HEK293T (cell line): ENCODE measurements at regions not wholly inside any gene's neighbourhood (a gene's known extent, or its start where the extent isn't known, plus 50 kb on each side); places are given as distances from the start of the nearest gene placed in this dataset.
"Not testable (repeated sequence)": the region's sequence is repeated elsewhere in the genome, so short reads cannot be mapped to it uniquely, and the experiment has no call there.

Experiments
- CTCF ChIA-PET: fragments of 350-600 bp; formaldehyde crosslinking; extraction: SDS; loops from one replicate; lab custom pipeline; 2021; ENCODE audit warnings: antibody characterized with exemption, inconsistent platforms; lab: Yijun Ruan, JAX
- POLR2A ChIA-PET: fragments of 350-600 bp; formaldehyde crosslinking; extraction: SDS; loops from one replicate; lab custom pipeline; 2020; ENCODE audit warnings: antibody characterized with exemption, inconsistent platforms; lab: Yijun Ruan, JAX
- DNase-seq: peaks from one replicate; pipeline ENCODE4 v3.0.0; 2012; ENCODE audit warnings: mixed read lengths; ENCODE audit errors: extremely low spot score
- ARNT ChIP-seq: fragments of 450-650 bp; IDR thresholded peaks from 2 replicates; pipeline ENCODE4 v1.6.1; 2017; ENCODE audit warnings: mild to moderate bottlenecking
- BHLHE40 ChIP-seq: fragments of 450-650 bp; IDR thresholded peaks from 2 replicates; pipeline ENCODE4 v1.6.1; 2016; ENCODE audit warnings: mild to moderate bottlenecking, moderate library complexity, borderline replicate concordance
- CTBP1 ChIP-seq: fragments of 450-650 bp; IDR thresholded peaks from 2 replicates; pipeline ENCODE4 v1.6.1; 2016; ENCODE audit warnings: borderline replicate concordance
- ELF4 ChIP-seq: fragments of 450-650 bp; IDR thresholded peaks from 2 replicates; pipeline ENCODE4 v1.6.1; 2017; ENCODE audit warnings: antibody characterized with exemption
- FOXA1 ChIP-seq: fragments of 450-650 bp; IDR thresholded peaks from 2 replicates; pipeline ENCODE4 v1.6.1; 2016; ENCODE audit warnings: mild to moderate bottlenecking
- FOXK2 ChIP-seq: fragments of 450-650 bp; IDR thresholded peaks from 2 replicates; pipeline ENCODE4 v1.6.1; 2016; ENCODE audit warnings: mild to moderate bottlenecking
- FOXM1 ChIP-seq: fragments of 450-650 bp; IDR thresholded peaks from 2 replicates; pipeline ENCODE4 v1.6.1; 2017; ENCODE audit warnings: mild to moderate bottlenecking, borderline replicate concordance
- HDGF ChIP-seq: fragments of 450-650 bp; IDR thresholded peaks from 2 replicates; pipeline ENCODE4 v1.6.1; 2017; ENCODE audit warnings: antibody characterized with exemption, borderline replicate concordance
- L3MBTL2 ChIP-seq: fragments of 450-650 bp; conservative IDR thresholded peaks from 2 replicates; pipeline ENCODE4 v1.6.1; 2016; ENCODE audit warnings: mild to moderate bottlenecking
- LEF1 ChIP-seq: fragments of 450-650 bp; IDR thresholded peaks from 2 replicates; pipeline ENCODE4 v1.6.1; 2017; ENCODE audit warnings: mild to moderate bottlenecking, borderline replicate concordance
- NFRKB ChIP-seq: fragments of 450-650 bp; IDR thresholded peaks from 2 replicates; pipeline ENCODE4 v1.6.1; 2016; ENCODE audit warnings: mild to moderate bottlenecking, moderate library complexity
- SP1 ChIP-seq: fragments of 450-650 bp; IDR thresholded peaks from 2 replicates; pipeline ENCODE4 v1.6.1; 2017
- SUZ12 ChIP-seq: fragments of 450-650 bp; IDR thresholded peaks from 2 replicates; pipeline ENCODE4 v1.6.1; 2016; ENCODE audit warnings: mild to moderate bottlenecking
- TARDBP ChIP-seq: fragments of 450-650 bp; IDR thresholded peaks from 2 replicates; pipeline ENCODE4 v1.6.1; 2016
- ZNF384 ChIP-seq: fragments of 450-650 bp; IDR thresholded peaks from 2 replicates; pipeline ENCODE4 v1.6.1; 2016
- TF ChIP-seq, protein P1 (sequence below): fragments of 450-650 bp; IDR thresholded peaks from 2 replicates; pipeline ENCODE4 v1.6.1; 2016

- no peak for DNase-seq
- ChIA-PET CTCF (no interaction called here), POLR2A (no interaction called here)
- no peak for TF ChIP-seq ZNF384
- no peak for TF ChIP-seq HDGF
- TF ChIP-seq LEF1, result no peak
- TF ChIP-seq NFRKB, result no peak
- TF ChIP-seq FOXM1, result no peak
- no peak for TF ChIP-seq CTBP1
- TF ChIP-seq, protein P1, sequence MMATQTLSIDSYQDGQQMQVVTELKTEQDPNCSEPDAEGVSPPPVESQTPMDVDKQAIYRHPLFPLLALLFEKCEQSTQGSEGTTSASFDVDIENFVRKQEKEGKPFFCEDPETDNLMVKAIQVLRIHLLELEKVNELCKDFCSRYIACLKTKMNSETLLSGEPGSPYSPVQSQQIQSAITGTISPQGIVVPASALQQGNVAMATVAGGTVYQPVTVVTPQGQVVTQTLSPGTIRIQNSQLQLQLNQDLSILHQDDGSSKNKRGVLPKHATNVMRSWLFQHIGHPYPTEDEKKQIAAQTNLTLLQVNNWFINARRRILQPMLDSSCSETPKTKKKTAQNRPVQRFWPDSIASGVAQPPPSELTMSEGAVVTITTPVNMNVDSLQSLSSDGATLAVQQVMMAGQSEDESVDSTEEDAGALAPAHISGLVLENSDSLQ, result no peak
- no peak for TF ChIP-seq SUZ12
- TF ChIP-seq TARDBP, result no peak
- no peak for TF ChIP-seq L3MBTL2
- no peak for TF ChIP-seq ELF4
- no peak for TF ChIP-seq FOXA1
- TF ChIP-seq FOXK2, result no peak
- TF ChIP-seq ARNT, result no peak
- TF ChIP-seq BHLHE40, result no peak
- no peak for TF ChIP-seq SP1
Measured at GRCh38 chr2:54047658-54048057, 67.8 kb upstream of the ACYP2 start.

- no peak for DNase-seq
- ChIA-PET CTCF (no interaction called here), POLR2A (no interaction called here)
- TF ChIP-seq FOXA1 (no peak), BHLHE40 (no peak), ARNT (no peak), ZNF384 (no peak)
Measured at GRCh38 chr2:54047091-54047490, 68.3 kb upstream of the ACYP2 start.

DNA sequence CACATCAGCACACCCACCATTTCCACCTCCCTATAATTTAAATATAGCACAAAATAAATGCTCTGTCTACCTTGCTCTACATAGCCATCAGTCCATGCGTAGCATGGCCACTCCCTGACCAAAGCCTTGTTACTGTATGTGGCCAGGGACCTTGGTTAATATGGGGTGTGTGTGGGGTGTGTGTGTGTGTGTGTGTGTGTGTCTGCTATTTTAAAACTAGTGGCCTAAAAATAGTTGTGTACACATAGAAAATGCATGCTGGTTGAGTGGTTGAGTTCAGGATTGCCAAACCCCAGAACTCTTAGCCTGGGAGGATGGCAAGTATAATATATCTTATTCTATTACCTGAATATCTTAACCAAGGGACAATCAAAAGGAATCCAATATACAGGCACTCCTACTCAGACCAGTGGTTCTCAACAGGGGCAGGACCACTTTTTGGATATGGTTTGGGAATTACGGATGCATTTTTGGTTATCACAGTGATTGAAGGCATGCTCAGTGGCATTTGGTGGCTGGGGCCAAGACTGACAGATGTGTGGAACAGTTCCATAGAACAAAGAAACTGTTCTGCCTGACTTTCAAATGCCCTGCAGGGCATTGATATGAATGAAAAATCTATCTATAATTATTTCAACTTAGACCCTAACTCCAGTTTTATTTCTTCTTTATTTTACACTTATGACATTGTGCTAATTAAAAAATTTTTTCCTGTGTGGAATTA, 72.3 kb upstream of the PSME4 start:
- CTCF ChIA-PET, result no interaction called here
- no peak for TF ChIP-seq SUZ12
- no peak for DNase-seq
- POLR2A ChIA-PET, result no interaction called here

DNA sequence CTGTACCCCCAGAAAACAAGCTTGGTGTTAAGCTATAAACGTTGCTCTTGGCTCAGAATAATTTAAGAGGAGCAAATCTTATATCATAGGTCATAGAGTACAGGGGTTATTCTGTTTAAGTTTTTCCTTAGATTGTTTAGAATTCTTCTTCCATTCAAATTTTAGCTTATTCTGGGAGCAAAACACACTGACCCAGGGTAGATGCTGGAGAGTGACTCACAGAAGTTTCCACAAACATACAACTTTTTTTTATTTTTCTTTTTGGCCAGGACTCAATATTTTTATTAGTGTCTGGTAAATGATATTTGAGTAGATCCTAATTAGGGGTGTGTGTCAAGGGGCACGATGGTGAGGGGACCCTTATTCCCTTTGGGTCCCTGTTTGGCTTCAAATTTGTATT, 71.5 kb upstream of the PSME4 start:
- ChIA-PET CTCF (no interaction called here), POLR2A (no interaction called here)
- no peak for DNase-seq
- TF ChIP-seq SUZ12 (no peak), CTBP1 (no peak), SP1 (no peak), HDGF (no peak), FOXA1 (no peak), ARNT (no peak), LEF1 (no peak)

DNA sequence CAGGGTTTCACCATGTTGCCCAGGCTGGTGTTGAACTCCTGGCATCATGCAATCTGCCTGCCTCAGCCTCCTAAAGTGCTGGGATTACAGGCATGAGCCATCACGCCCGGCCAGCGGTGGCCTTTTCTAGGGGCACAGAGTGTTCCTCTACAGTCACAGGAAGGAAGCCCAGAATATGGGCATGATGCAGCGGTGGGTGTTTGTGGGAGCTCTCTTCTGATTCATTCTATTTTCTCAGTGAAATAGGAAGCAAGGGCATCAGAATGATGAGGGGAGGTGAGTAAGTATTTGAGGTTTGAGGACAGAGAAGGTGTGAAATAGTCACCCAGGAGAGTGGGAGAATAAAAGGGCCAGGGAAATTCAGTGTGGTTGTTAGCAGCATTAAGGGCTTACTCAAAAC, 70.3 kb upstream of the PSME4 start:
- ChIA-PET POLR2A (no interaction called here), CTCF (no interaction called here)
- TF ChIP-seq, protein P1, result no peak
- TF ChIP-seq SUZ12, result no peak
- no peak for TF ChIP-seq CTBP1
- TF ChIP-seq TARDBP, result no peak
- no peak for TF ChIP-seq FOXA1
- TF ChIP-seq FOXK2, result no peak
- no peak for TF ChIP-seq SP1
- TF ChIP-seq NFRKB, result no peak
- TF ChIP-seq ELF4, result no peak
- no peak for TF ChIP-seq LEF1
- TF ChIP-seq BHLHE40, result no peak
- TF ChIP-seq ARNT, result no peak
- no peak for TF ChIP-seq HDGF
- DNase-seq, result no peak

DNA sequence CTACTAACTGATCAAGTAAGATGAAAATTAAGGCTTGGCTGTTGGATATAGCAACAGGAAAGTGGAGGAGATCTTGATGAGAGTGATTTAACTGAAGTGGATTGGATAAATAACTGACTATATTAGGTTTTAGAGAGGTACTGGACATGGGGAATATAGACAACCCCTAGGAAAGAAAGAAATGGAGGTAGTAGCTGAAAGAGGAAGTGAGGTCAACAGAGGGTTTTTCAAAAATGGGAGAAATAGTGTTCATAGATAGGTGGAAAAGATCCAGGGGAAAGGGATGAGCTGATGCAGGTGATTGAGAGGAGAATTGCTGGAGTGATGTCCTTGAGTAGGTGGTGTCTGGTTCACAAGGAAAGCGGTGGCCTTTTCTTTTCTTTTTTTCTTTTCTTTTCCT, 69.9 kb upstream of the PSME4 start:
- no peak for DNase-seq
- CTCF ChIA-PET, result no interaction called here
- TF ChIP-seq, protein P1, result no peak
- TF ChIP-seq ZNF384 (no peak), BHLHE40 (no peak)
- POLR2A ChIA-PET, result no interaction called here

DNA sequence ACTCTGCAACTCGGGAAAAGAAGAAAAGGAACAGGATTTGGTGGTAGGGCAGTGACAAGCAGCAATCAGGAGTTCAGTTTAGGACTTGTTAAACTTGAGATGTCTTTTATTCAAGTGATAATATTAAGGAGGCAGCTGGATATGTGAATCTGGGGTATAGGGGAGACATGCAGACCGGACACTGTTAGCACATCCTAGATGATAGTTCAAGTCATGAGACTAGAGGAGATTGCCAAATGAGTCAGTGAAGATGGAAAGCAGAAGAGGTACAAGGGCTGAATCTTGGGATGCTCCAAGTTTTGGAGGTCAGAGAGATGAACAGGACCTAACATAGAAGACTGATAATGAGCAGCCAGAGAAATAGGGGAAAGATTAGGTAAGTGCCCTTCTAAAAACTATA, 69.5 kb upstream of the PSME4 start:
- ChIA-PET POLR2A (no interaction called here), CTCF (no interaction called here)
- TF ChIP-seq FOXM1, result no peak
- no peak for DNase-seq

GRCh38 chr2:54038835-54039234, 68.0 kb upstream of the PSME4 start:
- no peak for DNase-seq
- ChIA-PET POLR2A (no interaction called here), CTCF (no interaction called here)
- TF ChIP-seq, protein P1, result no peak
- TF ChIP-seq FOXM1 (no peak), CTBP1 (no peak), HDGF (no peak), L3MBTL2 (no peak), ELF4 (no peak), SUZ12 (no peak), SP1 (no peak), NFRKB (no peak), TARDBP (no peak)

DNA sequence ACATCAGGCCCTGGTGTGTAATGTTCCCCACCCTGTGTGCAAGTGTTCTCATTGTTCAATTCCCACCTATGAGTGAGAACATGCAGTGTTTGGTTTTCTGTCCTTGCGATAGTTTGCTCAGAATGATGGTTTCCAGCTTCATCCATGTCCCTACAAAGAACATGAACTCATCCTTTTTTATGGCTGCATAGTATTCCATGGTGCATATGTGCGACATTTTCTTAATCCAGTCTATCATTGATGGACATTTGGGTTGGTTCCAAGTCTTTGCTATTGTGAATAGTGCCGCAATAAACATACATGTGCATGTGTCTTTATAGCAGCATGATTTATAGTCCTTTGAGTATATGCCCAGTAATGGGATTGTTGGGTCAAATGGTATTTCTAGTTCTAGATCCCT, 60.5 kb upstream of the PSME4 start:
- POLR2A ChIA-PET, CTCF ChIA-PET, DNase-seq: not testable (repeated sequence)
